Stimulated activated CD8-positive, alpha-beta memory T cell treated with anti-CD3 and anti-CD28 coated beads, Interleukin-15, amount 100 ng/mL, for 4 hours (primary cell): ENCODE measurements at regions not wholly inside any gene's neighbourhood (a gene's known extent, or its start where the extent isn't known, plus 50 kb on each side); places are given as distances from the start of the nearest gene placed in this dataset.

Source experiments
- DNase-seq, 2 donors: peaks; one replicate each; pipeline ENCODE4 v3.0.0-alpha.2; 2020; ENCODE audit warnings: low read depth in 2 of 2

- DNase-seq, result no peak
Measured at GRCh38 chr13:73403355-73404120, 344.7 kb downstream of the KLF5 start.

GRCh38 chr13:73401769-73402168 lies 343.0 kb downstream of the KLF5 start:
- DNase-seq, result no peak

- DNase-seq, result no peak
Measured at GRCh38 chr13:73399347-73400216, 340.8 kb downstream of the KLF5 start.

GRCh38 chr13:73397496-73398305 lies 338.9 kb downstream of the KLF5 start:
- no peak for DNase-seq

- DNase-seq, result no peak
Measured at GRCh38 chr13:73394066-73394465, 335.3 kb downstream of the KLF5 start.

- no peak for DNase-seq
Measured at GRCh38 chr13:73390100-73390499, 331.3 kb downstream of the KLF5 start.

- no peak for DNase-seq
Measured at GRCh38 chr13:73388586-73388985, 329.8 kb downstream of the KLF5 start.

- no peak for DNase-seq
Measured at GRCh38 chr13:73387318-73387717, 328.5 kb downstream of the KLF5 start.

- DNase-seq, result no peak
Measured at GRCh38 chr13:73385848-73386247, 327.0 kb downstream of the KLF5 start.

GRCh38 chr13:73372666-73373627 lies 314.1 kb downstream of the KLF5 start:
- DNase-seq, result no peak

- no peak for DNase-seq
Measured at GRCh38 chr13:73370066-73370465, 311.3 kb downstream of the KLF5 start.

- no peak for DNase-seq
Measured at GRCh38 chr13:73369095-73369494, 310.3 kb downstream of the KLF5 start.

- DNase-seq, result no peak
Measured at GRCh38 chr13:73368608-73369007, 309.8 kb downstream of the KLF5 start.

- no peak for DNase-seq
Measured at GRCh38 chr13:73367886-73368285, 309.1 kb downstream of the KLF5 start.

GRCh38 chr13:73366241-73366640 lies 307.4 kb downstream of the KLF5 start:
- no peak for DNase-seq

- DNase-seq, result no peak
Measured at GRCh38 chr13:73365681-73366080, 306.9 kb downstream of the KLF5 start.

- DNase-seq, result no peak
Measured at GRCh38 chr13:73365252-73365651, 306.4 kb downstream of the KLF5 start.

- no peak for DNase-seq
Measured at GRCh38 chr13:73364736-73365135, 305.9 kb downstream of the KLF5 start.

GRCh38 chr13:73358606-73359095 lies 299.8 kb downstream of the KLF5 start:
- DNase-seq, result no peak

- DNase-seq, result no peak
Measured at GRCh38 chr13:73355134-73355533, 296.3 kb downstream of the KLF5 start.

GRCh38 chr13:73351730-73352129 lies 292.9 kb downstream of the KLF5 start:
- DNase-seq, result no peak
